Stimulated activated naive B cell treated with anti-CD40 and anti-IgM and Interleukin-4, amounts not matched to agents 10 μg/mL and 1 μg/mL and 100 μg/mL, for 72 hours (primary cell): ENCODE measurements at regions not wholly inside any gene's neighbourhood (a gene's known extent, or its start where the extent isn't known, plus 50 kb on each side); places are given as distances from the start of the nearest gene placed in this dataset.

ENCODE experiments used
- ATAC-seq, 2 donors: fragments of 150-1000 bp; cut with Tn5 transposase; replicated peaks; 2 replicates each; pipeline ENCODE4 v1.10.0; 2021; ENCODE audit warnings: moderate library complexity in 1 of 2
- DNase-seq: peaks from one replicate; pipeline ENCODE4 v3.0.0; 2021
- H3K27ac Mint-ChIP-seq: one replicate; pipeline ENCODE4 v1.8.0; 2022; ENCODE audit warnings: mild to moderate bottlenecking, mixed read lengths
- H3K27me3 Mint-ChIP-seq, 2 donors: one replicate each; pipeline ENCODE4 v1.8.0; 2022; ENCODE audit warnings: mixed read lengths in 2 of 2
- H3K36me3 Mint-ChIP-seq, 2 donors: one replicate each; pipeline ENCODE4 v1.8.0; 2022; ENCODE audit warnings: mixed read lengths in 2 of 2, mild to moderate bottlenecking in 1 of 2
- H3K4me1 Mint-ChIP-seq, 2 donors: one replicate each; pipeline ENCODE4 v1.8.0; 2022; ENCODE audit warnings: mixed read lengths in 2 of 2, mild to moderate bottlenecking in 1 of 2
- H3K4me3 Mint-ChIP-seq, 2 donors: one replicate each; pipeline ENCODE4 v1.8.0; 2022; ENCODE audit warnings: mild to moderate bottlenecking in 2 of 2, mixed read lengths in 2 of 2, moderate library complexity in 1 of 2
- H3K9me3 Mint-ChIP-seq, 2 donors: one replicate each; pipeline ENCODE4 v1.8.0; 2022; ENCODE audit warnings: mixed read lengths in 2 of 2, mild to moderate bottlenecking in 1 of 2

DNA sequence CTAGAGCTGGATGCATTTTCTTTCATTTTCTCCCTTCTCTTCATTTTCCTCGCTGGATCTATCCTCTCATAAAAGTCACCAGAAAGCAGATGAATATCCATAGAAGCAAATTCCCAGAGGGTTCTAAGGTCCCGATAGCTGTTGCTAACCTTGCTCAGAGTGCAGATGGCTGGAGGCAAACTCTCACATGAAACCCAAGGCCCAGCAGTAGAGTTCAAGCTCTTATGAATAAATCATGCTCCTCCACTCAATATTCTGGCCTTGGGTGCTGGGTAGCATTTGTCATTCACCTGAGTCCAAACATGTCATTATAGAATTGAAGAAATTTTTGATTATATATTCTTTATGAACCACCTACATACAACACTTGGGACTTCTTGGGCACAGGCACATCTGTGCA lies 539.7 kb upstream of the MARCKS start:
- no peak for ATAC-seq
- Mint-ChIP-seq H3K27me3 (peaks cover 3 to 4% of the 10 kb centered on the region in 2 donors), H3K9me3 (peaks cover 4 to 7% of the 10 kb centered on the region in 2 donors)

DNA sequence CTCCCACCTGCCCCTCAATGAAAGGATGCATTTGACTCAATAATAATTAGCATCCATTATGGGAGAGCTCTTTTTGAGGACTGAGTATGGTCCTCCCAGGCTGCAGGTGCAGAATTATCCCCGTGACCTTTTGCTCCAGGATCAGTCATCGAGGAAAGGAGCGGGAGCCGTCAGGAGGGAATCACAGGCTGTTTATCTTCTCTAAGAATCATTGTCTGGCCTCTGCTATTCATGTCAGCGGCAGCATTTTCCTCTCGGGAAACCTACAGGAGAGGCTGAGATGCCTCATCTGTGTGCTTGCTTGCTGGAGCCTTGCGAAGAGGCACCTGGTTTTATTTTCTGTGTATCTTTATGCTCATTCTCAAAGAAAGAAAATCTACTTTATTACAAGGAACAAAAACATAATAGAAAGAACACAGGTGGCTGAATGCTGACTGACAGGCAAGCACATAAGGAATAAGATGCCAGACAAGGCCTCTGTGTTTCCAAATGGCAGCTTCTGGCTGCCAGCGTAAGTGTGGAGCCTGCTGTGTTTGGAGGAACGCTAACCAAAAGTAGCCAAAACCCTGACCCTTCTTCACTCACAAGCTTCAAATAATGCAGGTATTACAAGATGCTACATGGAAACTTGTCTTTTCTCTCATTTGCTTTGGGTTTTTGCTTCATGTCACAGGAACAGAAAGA lies 539.1 kb upstream of the MARCKS start:
- no peak for DNase-seq
- no peak overlapping the region for H3K4me3 Mint-ChIP-seq
- H3K4me1 Mint-ChIP-seq = peaks cover 2 to 6% of the 10 kb centered on the region in 2 donors
- ATAC-seq = no peak
- peaks cover 4 to 7% of the 10 kb centered on the region in 2 donors for H3K9me3 Mint-ChIP-seq
- no peak overlapping the region for H3K27ac Mint-ChIP-seq
- peaks cover 4 to 5% of the 10 kb centered on the region in 2 donors for H3K27me3 Mint-ChIP-seq
- no peaks in the 10 kb centered on the region for H3K36me3 Mint-ChIP-seq

More for the DNA sequence above, 539.7 kb upstream of the MARCKS start:
- peaks cover 2 to 6% of the 10 kb centered on the region in 2 donors for H3K4me1 Mint-ChIP-seq
- H3K36me3 Mint-ChIP-seq = no peaks in the 10 kb centered on the region
- no peak overlapping the region for H3K4me3 Mint-ChIP-seq
- no peak overlapping the region for H3K27ac Mint-ChIP-seq
- no peak for DNase-seq

DNA sequence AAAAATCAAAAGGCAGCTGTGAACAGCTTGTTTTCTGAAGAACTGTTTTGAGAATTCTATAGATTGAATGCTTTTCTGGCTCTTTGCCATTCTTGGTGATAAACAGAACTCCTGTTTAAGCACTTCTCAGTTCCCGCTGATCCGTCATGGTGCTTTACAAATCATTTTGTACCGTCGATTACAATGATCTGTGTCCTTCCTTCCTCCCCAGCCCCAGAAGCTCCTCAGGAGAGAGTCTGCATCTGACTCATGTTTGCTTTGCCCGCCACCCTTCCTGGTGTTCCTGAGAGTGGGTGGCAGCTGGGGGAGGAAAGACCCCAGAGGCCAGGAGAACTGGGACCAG lies 538.6 kb upstream of the MARCKS start:
- no peak for DNase-seq
- Mint-ChIP-seq H3K27me3 (peaks cover 4 to 5% of the 10 kb centered on the region in 2 donors), H3K27ac (no peak overlapping the region), H3K4me3 (no peak overlapping the region), H3K9me3 (peaks cover 4 to 7% of the 10 kb centered on the region in 2 donors), H3K4me1 (peaks cover 2 to 6% of the 10 kb centered on the region in 2 donors), H3K36me3 (no peaks in the 10 kb centered on the region)
- ATAC-seq = no peak

DNA sequence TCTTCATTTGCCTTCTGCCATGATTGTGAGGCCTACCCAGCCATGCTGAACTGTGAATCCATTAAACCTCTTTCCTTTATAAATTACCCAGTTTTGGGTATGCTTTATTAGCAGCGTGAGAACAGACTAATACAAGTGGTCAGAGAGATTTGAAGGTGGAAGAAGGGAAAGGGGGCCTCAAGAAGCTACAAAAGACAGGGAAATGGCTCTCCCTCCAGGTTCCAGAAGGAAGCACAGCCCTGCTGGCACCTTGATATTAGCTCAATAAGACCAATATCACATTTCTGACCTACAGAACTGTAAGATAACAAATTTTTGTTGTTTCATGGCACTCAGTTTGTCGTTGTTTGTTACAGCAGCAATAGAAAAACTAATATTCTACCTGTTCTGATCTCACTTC lies 536.5 kb upstream of the MARCKS start:
- Mint-ChIP-seq H3K4me3 (no peak overlapping the region), H3K27ac (no peak overlapping the region), H3K27me3 (peaks cover 4 to 5% of the 10 kb centered on the region in 2 donors), H3K9me3 (peaks cover 2 to 4% of the 10 kb centered on the region in 2 donors), H3K4me1 (no peaks in the 10 kb centered on the region), H3K36me3 (no peaks in the 10 kb centered on the region)
- no peak for ATAC-seq
- no peak for DNase-seq

DNA sequence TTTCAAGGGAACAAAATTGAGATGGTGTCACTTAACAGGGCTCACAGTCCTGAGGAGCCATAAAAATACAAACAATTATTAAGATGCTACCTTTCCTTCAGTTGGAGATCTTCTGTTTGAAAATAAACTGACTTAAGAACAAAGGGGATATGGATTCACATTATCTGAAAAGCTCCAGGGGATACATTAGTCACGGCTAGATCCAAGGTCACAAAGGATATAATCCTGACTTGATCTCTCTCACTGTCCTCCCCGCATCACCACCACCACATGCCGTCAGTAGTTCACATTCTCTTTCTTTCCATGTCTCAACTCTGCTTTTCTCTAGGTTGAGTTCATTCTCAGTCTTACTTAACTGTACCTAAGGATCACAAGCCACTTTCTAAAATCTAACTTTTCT lies 530.4 kb upstream of the MARCKS start:
- DNase-seq (no peak), ATAC-seq (no peak)
- H3K4me1 Mint-ChIP-seq = no peaks in the 10 kb centered on the region
- H3K9me3 Mint-ChIP-seq = no peaks in the 10 kb centered on the region
- H3K27me3 Mint-ChIP-seq = peaks cover 4 to 5% of the 10 kb centered on the region in 2 donors
- H3K36me3 Mint-ChIP-seq = no peaks in the 10 kb centered on the region
- no peak overlapping the region for H3K4me3 Mint-ChIP-seq
- no peak overlapping the region for H3K27ac Mint-ChIP-seq

DNA sequence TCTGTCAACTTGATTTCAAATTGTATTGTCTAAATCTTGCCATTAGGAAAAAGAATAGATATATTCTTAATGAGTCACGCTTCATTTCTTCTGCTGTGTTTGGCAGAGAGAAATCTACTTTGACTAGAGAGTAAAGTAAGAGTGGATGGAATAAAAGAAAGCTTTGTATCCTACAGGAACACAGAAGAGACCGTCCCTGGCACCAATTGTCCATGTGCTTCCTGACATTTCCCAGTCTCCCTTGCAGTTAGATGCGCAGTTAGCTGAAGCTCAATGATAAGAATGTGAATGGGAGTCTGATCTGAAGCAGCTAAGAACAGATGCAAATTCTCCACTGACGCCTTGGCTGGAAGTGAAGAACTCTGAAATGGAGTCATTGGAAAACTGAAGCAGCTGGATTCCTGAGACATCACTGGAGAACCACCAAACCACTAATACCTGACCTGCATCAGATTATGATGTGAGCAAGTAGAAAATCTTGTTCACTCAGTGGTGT lies 528.2 kb upstream of the MARCKS start:
- ATAC-seq (no peak), DNase-seq (no peak)
- Mint-ChIP-seq H3K9me3 (no peaks in the 10 kb centered on the region), H3K4me1 (no peaks in the 10 kb centered on the region), H3K4me3 (no peak overlapping the region), H3K36me3 (no peaks in the 10 kb centered on the region), H3K27ac (no peak overlapping the region), H3K27me3 (peaks cover 7 to 12% of the 10 kb centered on the region in 2 donors)

DNA sequence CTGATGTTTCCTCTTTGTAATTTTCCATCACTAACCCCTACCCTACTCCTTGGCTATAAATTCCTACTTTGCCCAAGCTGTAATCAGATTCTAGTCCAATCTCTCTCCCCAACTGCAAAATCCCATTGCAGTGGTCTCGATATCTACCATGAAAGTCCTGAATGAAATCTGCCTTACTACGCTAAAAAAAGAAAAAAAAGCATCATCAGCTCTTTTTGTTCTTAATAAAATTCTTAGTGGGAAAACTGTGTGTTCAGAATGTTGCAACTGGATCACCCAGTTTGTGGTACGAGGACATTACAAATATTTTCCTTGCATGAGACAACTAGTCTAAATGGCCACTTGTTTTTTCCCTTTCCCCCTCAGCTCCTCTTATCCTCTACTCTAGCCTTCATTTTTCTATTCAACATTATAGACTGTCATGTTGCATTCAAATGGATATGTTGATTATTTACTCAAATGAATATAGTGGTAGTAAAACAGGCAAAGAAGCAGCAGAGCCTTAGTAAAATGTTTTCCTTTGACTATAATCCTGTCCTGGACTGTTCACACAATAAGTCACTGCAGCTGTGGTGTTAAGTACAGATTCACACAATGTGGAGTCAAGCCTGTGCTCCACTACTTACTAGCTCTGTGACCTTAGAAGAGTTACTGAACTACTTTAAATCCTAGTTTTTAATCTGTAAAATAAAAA lies 527.1 kb upstream of the MARCKS start:
- ATAC-seq = no peak
- no peak overlapping the region for H3K4me3 Mint-ChIP-seq
- H3K27ac Mint-ChIP-seq = no peak overlapping the region
- no peaks in the 10 kb centered on the region for H3K4me1 Mint-ChIP-seq
- H3K27me3 Mint-ChIP-seq = peaks cover 7 to 12% of the 10 kb centered on the region in 2 donors
- H3K36me3 Mint-ChIP-seq = no peaks in the 10 kb centered on the region
- DNase-seq = no peak
- H3K9me3 Mint-ChIP-seq = no peaks in the 10 kb centered on the region

DNA sequence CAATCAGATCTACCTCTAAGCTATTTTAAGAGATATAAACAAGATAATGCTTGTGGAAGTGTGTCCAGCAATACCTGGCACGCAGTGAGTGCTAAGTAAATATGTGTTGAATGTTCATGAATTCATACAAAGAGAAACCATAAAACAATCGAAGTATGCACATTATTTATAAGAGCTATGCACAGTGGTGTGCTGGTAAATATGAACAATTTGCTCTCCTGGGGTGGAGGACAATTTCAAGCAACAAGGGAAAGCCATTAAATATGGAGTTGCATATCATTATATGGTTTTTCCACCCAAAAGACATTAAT lies 526.6 kb upstream of the MARCKS start:
- H3K4me3 Mint-ChIP-seq = no peak overlapping the region
- H3K27ac Mint-ChIP-seq = no peak overlapping the region
- H3K4me1 Mint-ChIP-seq = no peaks in the 10 kb centered on the region
- DNase-seq (no peak), ATAC-seq (no peak)
- peaks cover 7 to 12% of the 10 kb centered on the region in 2 donors for H3K27me3 Mint-ChIP-seq
- peaks cover 0 to 3% of the 10 kb centered on the region in 2 donors for H3K9me3 Mint-ChIP-seq
- H3K36me3 Mint-ChIP-seq = no peaks in the 10 kb centered on the region

DNA sequence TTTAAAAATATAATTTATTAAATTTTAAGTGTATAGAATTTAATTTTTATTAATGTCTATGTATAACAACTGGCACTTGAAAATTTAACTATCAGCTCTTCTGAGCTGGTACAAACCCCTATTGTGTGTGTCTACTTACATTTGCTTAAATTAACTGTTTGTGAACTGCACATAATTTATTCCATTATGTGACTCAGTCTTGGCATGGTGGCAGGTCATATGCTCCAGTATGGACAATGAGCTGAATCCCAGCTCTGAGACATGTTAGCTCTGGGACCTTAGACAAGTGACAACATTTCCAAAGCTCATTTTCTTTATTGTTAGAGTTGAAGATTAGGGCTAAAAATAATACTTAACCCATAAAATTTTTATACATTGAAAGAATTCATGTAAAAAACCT lies 526.1 kb upstream of the MARCKS start:
- no peak for ATAC-seq
- Mint-ChIP-seq H3K4me3 (no peak overlapping the region), H3K4me1 (no peaks in the 10 kb centered on the region)

DNA sequence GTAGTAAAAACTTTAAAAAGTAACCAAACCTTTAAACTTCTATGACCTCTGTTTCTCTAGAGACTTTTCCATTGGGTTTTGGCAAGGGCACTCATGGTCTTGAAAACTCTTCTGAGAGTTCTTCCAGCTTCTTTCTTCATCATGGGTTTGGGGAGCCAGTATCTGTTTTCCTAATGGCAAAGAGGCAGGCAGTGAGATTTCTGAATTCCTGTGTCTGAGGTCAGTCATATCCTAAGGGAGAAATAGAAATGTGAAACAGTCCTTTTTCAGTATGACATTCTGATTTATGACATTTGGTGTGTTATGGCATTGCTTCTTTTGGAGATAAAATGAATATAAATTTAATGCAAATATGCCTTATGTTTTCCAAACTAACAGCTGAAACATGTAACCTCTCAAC lies 518.5 kb upstream of the MARCKS start:
- DNase-seq = no peak
- peaks cover 0 to 3% of the 10 kb centered on the region in 2 donors for H3K9me3 Mint-ChIP-seq
- H3K27ac Mint-ChIP-seq = no peak overlapping the region
- ATAC-seq = no peak
- H3K27me3 Mint-ChIP-seq = peaks cover 0 to 12% of the 10 kb centered on the region in 2 donors
- no peaks in the 10 kb centered on the region for H3K4me1 Mint-ChIP-seq
- H3K4me3 Mint-ChIP-seq = no peak overlapping the region
- no peaks in the 10 kb centered on the region for H3K36me3 Mint-ChIP-seq

More for the DNA sequence above, 526.1 kb upstream of the MARCKS start:
- Mint-ChIP-seq H3K27me3 (peaks cover 7 to 12% of the 10 kb centered on the region in 2 donors), H3K9me3 (peaks cover 0 to 3% of the 10 kb centered on the region in 2 donors), H3K27ac (no peak overlapping the region), H3K36me3 (no peaks in the 10 kb centered on the region)
- DNase-seq = no peak

DNA sequence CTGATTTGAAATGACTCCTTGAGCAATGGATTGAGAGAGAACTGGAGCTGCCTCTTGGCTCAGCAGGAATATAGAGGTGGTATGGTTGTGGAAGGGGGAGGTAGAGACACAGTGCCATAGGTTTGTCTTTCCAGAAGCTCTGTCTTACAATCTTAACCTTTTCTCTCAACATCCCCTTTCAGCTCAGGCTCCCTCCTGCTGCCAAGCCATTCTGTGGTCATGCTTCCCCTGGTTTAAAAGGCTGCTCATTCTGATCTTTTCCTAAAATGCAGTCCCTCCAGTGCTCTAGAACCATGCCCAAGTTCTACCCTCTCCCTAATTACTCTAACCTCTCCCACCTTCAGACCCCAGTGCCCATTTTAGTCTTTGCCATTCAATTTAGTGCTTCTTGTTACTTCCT lies 517.9 kb upstream of the MARCKS start:
- H3K9me3 Mint-ChIP-seq = peaks cover 0 to 3% of the 10 kb centered on the region in 2 donors

DNA sequence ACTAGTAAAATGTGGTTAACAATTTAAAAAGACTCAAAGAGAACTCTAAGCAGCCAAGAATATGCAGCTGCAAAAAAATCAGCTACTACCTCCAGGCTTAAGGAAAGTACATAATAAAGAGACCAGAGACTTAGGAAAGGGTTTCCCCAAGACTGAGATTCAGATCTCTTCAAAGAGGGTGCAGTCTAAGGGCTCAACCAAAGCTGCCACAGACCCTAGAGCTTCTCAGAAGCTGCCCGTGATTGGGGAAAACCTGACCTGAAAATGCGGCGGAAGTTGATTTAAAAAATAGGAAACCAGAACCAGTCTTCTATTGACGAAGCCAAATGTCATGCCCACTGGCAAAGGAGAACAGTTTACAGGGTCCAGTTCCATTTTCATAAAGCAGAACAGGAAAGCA lies 516.8 kb upstream of the MARCKS start:
- Mint-ChIP-seq H3K4me3 (no peak overlapping the region), H3K9me3 (peaks cover 0 to 2% of the 10 kb centered on the region in 2 donors), H3K27ac (no peak overlapping the region), H3K36me3 (no peaks in the 10 kb centered on the region), H3K4me1 (no peaks in the 10 kb centered on the region), H3K27me3 (peaks cover 0 to 16% of the 10 kb centered on the region in 2 donors)
- no peak for DNase-seq
- ATAC-seq = no peak

More for the DNA sequence above, 517.9 kb upstream of the MARCKS start:
- no peaks in the 10 kb centered on the region for H3K4me1 Mint-ChIP-seq
- no peak for ATAC-seq
- DNase-seq = no peak
- no peaks in the 10 kb centered on the region for H3K36me3 Mint-ChIP-seq
- H3K4me3 Mint-ChIP-seq = no peak overlapping the region
- peaks cover 0 to 13% of the 10 kb centered on the region in 2 donors for H3K27me3 Mint-ChIP-seq
- no peak overlapping the region for H3K27ac Mint-ChIP-seq

DNA sequence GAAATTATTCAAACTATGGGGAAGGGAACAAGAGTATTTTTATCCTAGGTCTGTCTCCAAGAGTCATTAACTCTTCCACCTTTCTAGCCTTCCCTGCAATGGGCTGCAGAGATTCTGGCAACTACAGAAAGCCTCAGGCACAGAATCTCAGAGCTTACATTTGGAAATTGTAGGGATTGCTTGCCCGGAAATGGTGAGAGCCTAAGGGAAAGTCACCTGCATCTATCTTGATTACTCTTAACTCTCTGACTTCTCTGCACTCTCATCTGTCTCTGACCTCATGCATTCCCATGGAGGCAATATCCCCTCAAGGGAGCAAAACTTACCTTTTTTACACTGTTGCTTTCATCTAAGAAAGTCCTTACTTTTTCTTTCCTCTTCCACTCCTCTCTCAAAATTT lies 513.2 kb upstream of the MARCKS start:
- ATAC-seq = no peak
- no peak overlapping the region for H3K27ac Mint-ChIP-seq

DNA sequence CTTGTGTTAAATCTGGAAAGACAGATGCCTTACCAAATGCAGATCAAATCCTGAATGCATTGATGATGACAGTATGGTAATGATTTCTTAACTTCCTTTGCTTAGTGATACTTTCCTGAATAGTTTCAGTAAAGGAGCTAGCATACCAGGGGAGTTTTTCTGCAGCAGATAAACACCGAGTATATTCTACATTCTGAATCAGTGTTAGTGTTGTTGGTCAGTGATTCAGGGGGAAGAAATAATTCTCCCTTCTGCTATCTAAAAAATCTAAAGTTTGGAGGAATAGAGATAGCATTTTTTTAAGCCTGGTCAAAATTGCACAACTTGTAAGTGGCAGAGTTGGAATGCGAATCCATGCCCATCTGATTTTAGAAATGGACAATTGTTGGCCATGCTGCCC lies 512.2 kb upstream of the MARCKS start:
- Mint-ChIP-seq H3K4me3 (no peak overlapping the region), H3K4me1 (no peaks in the 10 kb centered on the region), H3K27me3 (peaks cover 0 to 14% of the 10 kb centered on the region in 2 donors), H3K27ac (no peak overlapping the region), H3K36me3 (no peaks in the 10 kb centered on the region), H3K9me3 (no peaks in the 10 kb centered on the region)
- DNase-seq (no peak), ATAC-seq (no peak)

More for the DNA sequence above, 513.2 kb upstream of the MARCKS start:
- peaks cover 0 to 20% of the 10 kb centered on the region in 2 donors for H3K27me3 Mint-ChIP-seq
- no peak overlapping the region for H3K4me3 Mint-ChIP-seq
- H3K4me1 Mint-ChIP-seq = no peaks in the 10 kb centered on the region
- H3K9me3 Mint-ChIP-seq = no peaks in the 10 kb centered on the region
- H3K36me3 Mint-ChIP-seq = no peaks in the 10 kb centered on the region
- no peak for DNase-seq

DNA sequence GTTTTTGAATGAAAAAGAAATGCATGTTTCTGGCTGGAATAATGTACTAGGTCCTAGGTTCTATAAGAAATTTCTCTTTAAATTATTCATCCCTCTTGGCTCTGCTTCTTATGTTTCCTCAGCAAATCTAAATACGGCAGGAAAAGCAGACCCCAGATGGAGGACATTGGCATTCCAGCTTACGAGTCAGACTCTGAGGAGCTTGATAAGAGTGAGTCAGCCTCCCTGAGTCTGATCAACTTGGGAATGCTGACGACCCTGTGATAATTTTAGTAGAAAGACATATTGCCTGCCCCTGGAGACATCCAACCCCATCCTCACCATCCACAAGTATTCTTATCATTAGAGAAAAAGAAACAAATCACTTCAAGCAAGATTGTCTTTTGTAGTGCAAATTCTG lies 509.7 kb upstream of the MARCKS start:
- no peaks in the 10 kb centered on the region for H3K9me3 Mint-ChIP-seq
- no peak for ATAC-seq
- peaks cover 5 to 8% of the 10 kb centered on the region in 2 donors for H3K4me1 Mint-ChIP-seq
- H3K36me3 Mint-ChIP-seq = no peaks in the 10 kb centered on the region
- no peak overlapping the region for H3K4me3 Mint-ChIP-seq
- H3K27me3 Mint-ChIP-seq = peaks cover 9 to 10% of the 10 kb centered on the region in 2 donors
- no peak for DNase-seq
- H3K27ac Mint-ChIP-seq = no peak overlapping the region
